Liver (tissue), 3 donors: ENCODE measurements at regions not wholly inside any gene's neighbourhood (a gene's known extent, or its start where the extent isn't known, plus 50 kb on each side); places are given as distances from the start of the nearest gene placed in this dataset.

ENCODE experiments used
- JUND ChIP-seq, 2 donors: IDR thresholded peaks; 2 replicates each; pipeline ENCODE4 v1.6.1; 2016; ENCODE audit warnings: antibody characterized with exemption in 2 of 2
- MAX ChIP-seq: IDR thresholded peaks from 2 replicates; pipeline ENCODE4 v1.6.1; 2016; ENCODE audit warnings: antibody characterized with exemption
- TF ChIP-seq, protein P1 (sequence below): fragments of 150-350 bp; IDR thresholded peaks from 2 replicates; pipeline ENCODE4 v1.5.1; 2017; ENCODE audit warnings: improper control_type of control experiment, low read depth, low read length; ENCODE audit not compliant: missing input control
- donor health status: healthy.
- donor health status: healthy.

- no peak for TF ChIP-seq JUND (IDR thresholded peaks at IDR 0.05)
- TF ChIP-seq MAX, result no peak
- TF ChIP-seq, protein P1, sequence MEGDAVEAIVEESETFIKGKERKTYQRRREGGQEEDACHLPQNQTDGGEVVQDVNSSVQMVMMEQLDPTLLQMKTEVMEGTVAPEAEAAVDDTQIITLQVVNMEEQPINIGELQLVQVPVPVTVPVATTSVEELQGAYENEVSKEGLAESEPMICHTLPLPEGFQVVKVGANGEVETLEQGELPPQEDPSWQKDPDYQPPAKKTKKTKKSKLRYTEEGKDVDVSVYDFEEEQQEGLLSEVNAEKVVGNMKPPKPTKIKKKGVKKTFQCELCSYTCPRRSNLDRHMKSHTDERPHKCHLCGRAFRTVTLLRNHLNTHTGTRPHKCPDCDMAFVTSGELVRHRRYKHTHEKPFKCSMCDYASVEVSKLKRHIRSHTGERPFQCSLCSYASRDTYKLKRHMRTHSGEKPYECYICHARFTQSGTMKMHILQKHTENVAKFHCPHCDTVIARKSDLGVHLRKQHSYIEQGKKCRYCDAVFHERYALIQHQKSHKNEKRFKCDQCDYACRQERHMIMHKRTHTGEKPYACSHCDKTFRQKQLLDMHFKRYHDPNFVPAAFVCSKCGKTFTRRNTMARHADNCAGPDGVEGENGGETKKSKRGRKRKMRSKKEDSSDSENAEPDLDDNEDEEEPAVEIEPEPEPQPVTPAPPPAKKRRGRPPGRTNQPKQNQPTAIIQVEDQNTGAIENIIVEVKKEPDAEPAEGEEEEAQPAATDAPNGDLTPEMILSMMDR, result no peak
These were observed 394.2 kb downstream of the DUSP10 start for GRCh38 chr1:221347706-221348105.
